HG03103 (cell line): ENCODE measurements at regions not wholly inside any gene's neighbourhood (a gene's known extent, or its start where the extent isn't known, plus 50 kb on each side); places are given as distances from the start of the nearest gene placed in this dataset.

Source experiments
- ATAC-seq: cut with Tn5 transposase; IDR thresholded peaks from one replicate; pipeline ENCODE4 v1.9.1; 2021; ENCODE audit warnings: low read depth; ENCODE audit not compliant: unreplicated experiment

DNA sequence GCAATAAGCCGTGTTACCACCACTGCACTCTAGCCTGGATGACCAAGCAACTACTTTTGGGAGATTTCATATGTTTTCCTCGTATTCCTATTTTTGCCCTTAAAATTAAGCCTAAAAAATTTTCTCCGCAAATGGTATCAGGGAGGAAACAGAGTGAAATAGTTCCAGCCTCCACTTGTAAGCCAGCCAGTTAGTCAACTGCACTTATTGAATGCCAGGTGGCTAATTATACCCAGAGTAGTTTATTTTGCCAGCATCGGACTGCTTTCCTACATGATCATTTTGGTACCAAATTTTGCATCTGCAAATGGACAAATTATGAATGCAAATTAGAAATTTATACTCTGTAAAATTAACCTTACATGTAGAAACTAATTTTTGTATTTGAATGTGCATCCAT lies 90.2 kb upstream of the ARHGAP28 start:
- ATAC-seq, result no peak

GRCh38 chr18:6644836-6645627 lies 84.5 kb upstream of the ARHGAP28 start:
- no peak for ATAC-seq

- no peak for ATAC-seq
Observed at GRCh38 chr18:6646801-6647200, 82.7 kb upstream of the ARHGAP28 start.

DNA sequence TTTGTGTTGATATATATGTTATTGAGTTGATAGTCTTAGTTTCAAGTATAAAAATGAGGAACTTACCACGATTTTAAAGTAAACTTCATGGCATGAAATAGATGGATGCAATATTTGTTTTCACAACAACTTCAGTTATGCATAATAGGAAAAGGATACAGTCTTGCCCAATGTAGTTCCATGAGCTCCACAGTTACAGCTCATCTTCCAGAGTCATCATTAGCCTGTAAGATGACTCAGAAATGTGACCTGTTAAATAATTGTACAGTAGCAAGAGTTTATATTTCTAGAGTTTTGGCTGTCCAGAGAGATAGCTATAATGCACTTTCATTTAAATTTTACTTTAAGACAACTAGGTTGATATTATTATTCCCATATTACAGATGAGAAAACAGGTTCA lies 80.9 kb upstream of the ARHGAP28 start:
- ATAC-seq, result no peak

- ATAC-seq, result no peak
Observed at GRCh38 chr18:6649421-6650126, 79.9 kb upstream of the ARHGAP28 start.

DNA sequence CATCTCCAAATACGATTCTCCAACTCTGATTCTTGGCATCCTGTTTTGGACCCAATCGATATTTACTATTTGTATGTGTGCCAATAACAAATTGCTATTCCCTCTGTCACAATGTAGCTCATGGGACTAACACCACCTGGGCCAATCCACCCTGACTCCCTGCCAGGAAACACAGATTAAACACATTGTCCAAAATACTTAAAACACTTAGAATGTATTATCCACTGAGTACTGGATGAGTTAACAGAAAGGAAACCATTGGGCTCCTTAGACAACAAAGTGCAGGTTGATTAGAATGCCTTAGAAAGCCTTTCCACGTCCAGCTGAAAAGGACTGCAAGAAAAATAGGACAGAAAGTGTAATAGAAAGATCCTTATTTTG lies 79.4 kb upstream of the ARHGAP28 start:
- no peak for ATAC-seq

GRCh38 chr18:6650747-6651146 lies 78.8 kb upstream of the ARHGAP28 start:
- ATAC-seq, result no peak

DNA sequence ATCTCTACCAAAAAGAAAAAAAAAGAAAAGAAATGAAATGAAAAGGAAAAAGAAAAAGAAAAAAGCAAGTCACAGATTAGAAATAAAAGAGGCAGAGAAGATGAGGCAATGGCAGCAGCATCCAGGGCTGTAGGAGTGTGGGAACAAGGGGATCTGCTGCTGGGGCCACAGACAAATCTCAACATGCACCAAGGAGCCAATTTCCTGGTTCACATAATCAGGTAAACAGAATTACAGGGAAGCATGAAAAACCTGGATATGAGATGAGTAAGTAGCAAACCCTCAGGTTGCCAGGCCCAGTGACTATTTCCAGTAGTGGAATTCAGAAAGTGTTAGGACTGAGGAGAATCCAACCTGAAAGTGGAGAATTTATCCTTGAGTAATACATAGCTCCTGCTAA lies 77.4 kb upstream of the ARHGAP28 start:
- no peak for ATAC-seq

- no peak for ATAC-seq
Observed at GRCh38 chr18:6653880-6654279, 75.6 kb upstream of the ARHGAP28 start.

GRCh38 chr18:6659963-6660725 lies 69.4 kb upstream of the ARHGAP28 start:
- ATAC-seq, result no peak

DNA sequence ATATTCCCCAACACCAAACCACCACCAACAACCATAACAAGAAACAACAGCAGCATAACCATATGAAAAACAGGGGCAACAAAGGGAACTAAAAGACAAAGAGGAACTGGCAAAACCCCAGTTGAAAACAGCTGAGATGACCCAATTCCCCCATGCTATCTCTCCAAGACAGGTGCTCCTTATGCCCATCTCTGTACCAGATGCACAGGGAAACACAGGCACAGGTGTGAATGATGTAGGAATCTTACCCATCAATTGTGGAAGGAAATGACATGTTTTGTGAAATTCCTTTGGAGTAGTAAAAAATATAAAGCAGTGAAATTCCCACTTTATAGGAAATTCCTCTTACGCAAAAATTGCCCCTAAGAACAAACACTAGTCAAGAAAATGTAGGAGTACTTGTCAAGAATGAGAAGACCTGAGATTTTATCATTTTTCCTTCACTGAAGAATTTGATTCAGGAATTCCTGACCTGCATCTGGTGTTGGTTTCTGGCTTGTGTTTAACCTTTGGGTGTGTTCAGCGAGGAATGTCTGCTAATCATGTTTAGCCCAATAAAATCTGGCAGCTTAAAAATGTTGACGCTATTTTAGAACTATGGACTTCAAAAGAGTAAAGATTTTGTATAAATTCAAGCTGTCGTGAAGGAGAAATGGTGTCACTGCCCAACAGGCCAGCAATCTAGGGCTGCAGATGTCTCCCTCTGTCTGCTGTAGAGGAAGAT lies 67.7 kb upstream of the ARHGAP28 start:
- ATAC-seq, result no peak

DNA sequence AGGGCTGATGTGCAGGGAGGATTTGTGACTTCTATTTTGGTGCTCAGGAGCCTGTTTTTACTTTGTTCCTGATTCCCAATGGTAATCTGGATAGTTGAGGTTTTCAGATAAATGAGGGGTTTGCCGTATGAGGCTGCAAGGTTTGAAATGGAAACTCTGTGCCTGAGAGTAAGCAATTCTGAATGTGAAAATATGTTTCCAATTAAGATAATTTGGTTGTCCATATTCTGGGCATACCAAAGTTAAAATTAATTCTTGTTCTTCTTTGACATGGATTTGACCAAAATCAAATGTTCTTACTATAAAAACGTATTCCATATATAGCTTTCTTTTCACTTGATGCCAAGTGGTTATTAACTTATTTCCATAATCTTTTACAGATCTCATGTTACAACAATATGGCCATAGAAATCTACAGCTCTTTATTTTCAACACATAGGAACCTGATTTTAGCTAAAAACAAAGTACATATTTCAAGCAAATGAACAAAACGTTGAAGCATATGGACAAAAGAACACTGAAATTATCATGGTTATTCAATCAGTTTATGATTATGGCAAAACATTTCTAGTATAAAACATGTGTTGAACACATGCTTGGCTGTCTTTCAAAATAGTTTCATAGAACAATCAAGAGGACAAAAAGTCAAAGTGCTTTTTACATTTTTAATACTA lies 63.4 kb upstream of the ARHGAP28 start:
- ATAC-seq, result no peak

DNA sequence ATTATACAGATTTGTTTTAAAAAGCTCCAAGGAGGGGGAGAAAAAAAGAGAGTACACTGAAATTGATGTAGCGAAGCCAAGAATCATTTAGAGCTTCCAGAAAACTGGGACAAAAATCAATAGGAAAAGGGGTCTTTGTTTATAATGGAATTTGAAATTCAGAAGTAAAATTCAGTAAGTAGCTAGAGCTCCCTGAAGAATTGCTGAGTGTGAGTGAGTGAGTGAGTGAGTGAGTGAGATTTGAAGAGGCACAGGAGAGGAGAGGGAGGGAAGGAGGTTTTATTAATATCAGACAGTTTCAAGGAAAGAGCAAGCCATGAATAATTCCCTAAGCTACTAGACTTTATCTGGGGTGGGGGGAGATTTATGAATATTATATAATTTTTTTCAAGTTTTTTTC lies 60.7 kb upstream of the ARHGAP28 start:
- ATAC-seq, result no peak

DNA sequence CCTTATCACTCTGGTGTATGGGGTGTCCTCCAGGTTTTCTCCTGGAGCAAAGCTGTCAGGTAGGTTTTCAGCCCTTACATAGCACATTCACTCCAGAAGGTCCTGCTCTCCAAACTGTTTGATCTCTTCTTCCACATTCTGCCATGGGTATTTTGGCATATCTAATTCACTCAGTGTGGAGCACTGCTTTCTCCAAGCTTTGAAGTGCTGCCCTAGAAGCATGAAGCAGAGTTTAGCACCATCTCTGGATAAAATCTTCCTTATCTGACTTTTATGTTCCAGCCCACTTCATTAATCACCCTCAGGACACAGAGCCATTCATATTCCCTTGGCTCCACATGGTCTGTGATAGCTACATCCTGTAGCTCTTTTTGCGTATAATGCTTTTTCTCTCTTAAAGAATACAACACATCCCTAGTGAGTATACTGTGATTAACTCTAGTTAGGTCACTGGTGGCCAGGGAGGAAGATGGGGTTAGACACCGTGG lies 56.7 kb upstream of the ARHGAP28 start:
- ATAC-seq, result no peak

DNA sequence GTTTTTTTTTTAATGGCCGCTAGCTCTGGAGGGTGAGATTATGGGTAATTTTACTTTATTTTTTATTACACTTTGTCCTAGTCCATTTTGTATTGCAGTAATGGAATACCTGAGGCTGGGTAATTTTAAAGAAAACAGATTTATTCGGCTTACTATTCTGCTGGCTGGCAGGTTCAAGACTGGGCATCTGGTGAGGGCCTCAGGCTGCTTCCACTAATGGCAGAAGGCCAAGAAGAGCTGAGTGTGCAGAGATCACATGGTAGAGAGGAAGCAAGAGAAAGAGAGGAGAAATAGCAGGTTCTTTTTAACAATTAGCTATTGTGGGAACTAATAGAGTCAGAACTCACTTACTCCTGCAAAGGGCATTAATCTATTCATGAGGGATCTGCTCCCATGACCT lies 52.4 kb upstream of the ARHGAP28 start:
- no peak for ATAC-seq

GRCh38 chr18:6679201-6679600 lies 50.3 kb upstream of the ARHGAP28 start:
- ATAC-seq, result no peak
